ENCODE measurements at regions not wholly inside any gene's neighbourhood (a gene's known extent, or its start where the extent isn't known, plus 50 kb on each side); places are given as distances from the start of the nearest gene placed in this dataset.

GRCh38 chr21:16794950-16795349, 717.9 kb upstream of the CXADR start (continued):
- no peak for TF ChIP-seq CTCF (conservative IDR thresholded peaks at IDR 0.05; ENCODE audit: low read depth in 2 of 2)
- TF ChIP-seq ZNF331 (CRISPR knock-in tag; IDR thresholded peaks at IDR 0.05; ENCODE audit: low read depth): no peak
- TF ChIP-seq CREB1 (CRISPR knock-in tag; IDR thresholded peaks at IDR 0.05; ENCODE audit: low read depth): no peak
- no peak for TF ChIP-seq JUNB (IDR thresholded peaks at IDR 0.05; ENCODE audit: unreplicated experiment)
- TF ChIP-seq STAT1 (IDR thresholded peaks at IDR 0.05; ENCODE audit: unreplicated experiment): no peak
- no peak for TF ChIP-seq ZNF114 (CRISPR knock-in tag; IDR thresholded peaks at IDR 0.05)
- TF ChIP-seq POLR2AphosphoS5 (IDR thresholded peaks at IDR 0.05; ENCODE audit: low read depth): no peak
- no peak for TF ChIP-seq ETS1 (IDR thresholded peaks at IDR 0.05)

- no peaks in the 10 kb centered on the region for H3K27me3 Mint-ChIP-seq (ENCODE audit: insufficient read depth, low read depth, poor library complexity)
- H3K4me1 Mint-ChIP-seq: peaks cover 15% of the 10 kb centered on the region
- no peak for TF ChIP-seq REST (IDR thresholded peaks at IDR 0.05; ENCODE audit: unreplicated experiment)
- no peak for TF ChIP-seq ZNF114 (CRISPR knock-in tag; IDR thresholded peaks at IDR 0.05)
- no peak for TF ChIP-seq CTCF (conservative IDR thresholded peaks at IDR 0.05; ENCODE audit: low read depth in 2 of 2)
- TF ChIP-seq ZNF462 (CRISPR knock-in tag; IDR thresholded peaks at IDR 0.05): no peak
- no peak for TF ChIP-seq ZNF331 (CRISPR knock-in tag; IDR thresholded peaks at IDR 0.05; ENCODE audit: low read depth)
- TF ChIP-seq POLR2AphosphoS5 (IDR thresholded peaks at IDR 0.05; ENCODE audit: low read depth): no peak
- TF ChIP-seq CREB1 (CRISPR knock-in tag; IDR thresholded peaks at IDR 0.05; ENCODE audit: low read depth): no peak
Observed at GRCh38 chr21:16796776-16797175, 716.1 kb upstream of the CXADR start.

More at GRCh38 chr21:16796776-16797175, 716.1 kb upstream of the CXADR start:
- ATAC-seq: no peak
- no peaks in the 10 kb centered on the region for H4K20me1 ChIP-seq (replicated peaks; ENCODE audit: insufficient read depth)
- H2AFZ ChIP-seq: no peak overlapping the region
- peak; percentile 31 for DNase-seq (ENCODE audit: low spot score)
- no peaks in the 10 kb centered on the region for H3K27me3 ChIP-seq (ENCODE audit: insufficient read depth)
- no peaks in the 10 kb centered on the region for H3K9me2 ChIP-seq (ENCODE audit: insufficient read depth)
- H3K4me3 ChIP-seq: no peak overlapping the region
- H3K27ac ChIP-seq (ENCODE audit: low read depth): no peak overlapping the region
- Mint-ChIP-seq H3K9me3 (no peaks in the 10 kb centered on the region), H3K27ac (peak overlapping the region; percentile 49; the same call in 1 of the 2 replicates), H3K4me3 (no peak overlapping the region), H3K36me3 (ENCODE audit: low read depth) (no peaks in the 10 kb centered on the region)
- H3F3A ChIP-seq (replicated peaks; ENCODE audit: low read depth): no peaks in the 10 kb centered on the region
- H3K4me2 ChIP-seq: peak overlapping the region; percentile 33; the same call in 1 of the 2 replicates
- H3K79me2 ChIP-seq (replicated peaks; ENCODE audit: insufficient read depth): no peaks in the 10 kb centered on the region
- no peaks in the 10 kb centered on the region for H3K36me3 ChIP-seq (ENCODE audit: insufficient read depth)
- peaks cover 15% of the 10 kb centered on the region for H3K4me1 ChIP-seq (ENCODE audit: insufficient read depth)

Data from GM23338 (cell line).